ENCODE measurements at regions not wholly inside any gene's neighbourhood (a gene's known extent, or its start where the extent isn't known, plus 50 kb on each side); places are given as distances from the start of the nearest gene placed in this dataset.

DNA sequence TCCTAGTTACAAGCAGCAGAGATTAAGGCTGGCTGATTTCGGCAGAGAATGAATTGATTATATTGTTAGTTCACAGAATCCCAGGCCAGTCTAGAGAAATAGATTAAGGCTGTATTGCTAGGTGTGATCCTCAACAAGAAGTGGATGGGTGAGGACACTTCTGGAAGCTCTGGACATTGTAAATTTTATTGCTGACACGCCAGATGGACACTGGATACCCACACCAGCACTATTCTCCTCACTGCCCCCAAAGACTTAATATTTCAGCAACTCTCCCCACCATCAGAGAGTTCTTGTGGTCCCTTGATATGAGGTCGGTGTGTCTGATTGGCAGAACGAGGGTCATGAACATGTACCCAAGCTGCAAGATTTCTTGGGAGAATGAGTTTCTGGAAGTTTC is 171.6 kb upstream of the EGFLAM start:
- TF ChIP-seq, protein P1, sequence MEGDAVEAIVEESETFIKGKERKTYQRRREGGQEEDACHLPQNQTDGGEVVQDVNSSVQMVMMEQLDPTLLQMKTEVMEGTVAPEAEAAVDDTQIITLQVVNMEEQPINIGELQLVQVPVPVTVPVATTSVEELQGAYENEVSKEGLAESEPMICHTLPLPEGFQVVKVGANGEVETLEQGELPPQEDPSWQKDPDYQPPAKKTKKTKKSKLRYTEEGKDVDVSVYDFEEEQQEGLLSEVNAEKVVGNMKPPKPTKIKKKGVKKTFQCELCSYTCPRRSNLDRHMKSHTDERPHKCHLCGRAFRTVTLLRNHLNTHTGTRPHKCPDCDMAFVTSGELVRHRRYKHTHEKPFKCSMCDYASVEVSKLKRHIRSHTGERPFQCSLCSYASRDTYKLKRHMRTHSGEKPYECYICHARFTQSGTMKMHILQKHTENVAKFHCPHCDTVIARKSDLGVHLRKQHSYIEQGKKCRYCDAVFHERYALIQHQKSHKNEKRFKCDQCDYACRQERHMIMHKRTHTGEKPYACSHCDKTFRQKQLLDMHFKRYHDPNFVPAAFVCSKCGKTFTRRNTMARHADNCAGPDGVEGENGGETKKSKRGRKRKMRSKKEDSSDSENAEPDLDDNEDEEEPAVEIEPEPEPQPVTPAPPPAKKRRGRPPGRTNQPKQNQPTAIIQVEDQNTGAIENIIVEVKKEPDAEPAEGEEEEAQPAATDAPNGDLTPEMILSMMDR (conservative IDR thresholded peaks at IDR 0.05; ENCODE audit: low read depth, low read length) = no peak
- no peak for TF ChIP-seq EZH2 (IDR thresholded peaks at IDR 0.05; ENCODE audit: borderline replicate concordance, low read depth, low read length, poor library complexity, severe bottlenecking)
